ENCODE measurements at regions not wholly inside any gene's neighbourhood (a gene's known extent, or its start where the extent isn't known, plus 50 kb on each side); places are given as distances from the start of the nearest gene placed in this dataset.

GRCh38 chr4:3863841-3864741 lies 97.9 kb downstream of the ADRA2C start:
- intact Hi-C loops (cut with DNase I), result no loop called here
- DNase-seq (ENCODE audit: low spot score), result no peak

- DNase-seq (ENCODE audit: low spot score), result peak; percentile 60
- intact Hi-C loops (cut with DNase I), result no loop called here
Measured at GRCh38 chr4:3864742-3865721, 98.8 kb downstream of the ADRA2C start.

- peak; percentile 59 for DNase-seq (ENCODE audit: low spot score)
- intact Hi-C loops (cut with DNase I), result no loop called here
Measured at GRCh38 chr4:3865986-3866812, 100.0 kb downstream of the ADRA2C start.

- intact Hi-C loops (cut with DNase I), result no loop called here
- DNase-seq (ENCODE audit: low spot score), result peak; percentile 10
Measured at GRCh38 chr4:3866813-3867129, 100.6 kb downstream of the ADRA2C start.

- DNase-seq (ENCODE audit: low spot score), result peak; percentile 76
- intact Hi-C loops (cut with DNase I), result no loop called here
Measured at GRCh38 chr4:3867403-3868100, 101.4 kb downstream of the ADRA2C start.

- intact Hi-C loops (cut with DNase I), result no loop called here
- peak; percentile 66 for DNase-seq (ENCODE audit: low spot score)
Measured at GRCh38 chr4:3868211-3869173, 102.3 kb downstream of the ADRA2C start.

GRCh38 chr4:3869174-3869572 lies 103.0 kb downstream of the ADRA2C start:
- peak; percentile 12 for DNase-seq (ENCODE audit: low spot score)
- intact Hi-C loops (cut with DNase I), result no loop called here

- intact Hi-C loops (cut with DNase I), result no loop called here
- peak; percentile 38 for DNase-seq (ENCODE audit: low spot score)
Measured at GRCh38 chr4:3869661-3870566, 103.7 kb downstream of the ADRA2C start.

GRCh38 chr4:3870567-3870962 lies 104.4 kb downstream of the ADRA2C start:
- intact Hi-C loops (cut with DNase I), result no loop called here
- no peak for DNase-seq (ENCODE audit: low spot score)

GRCh38 chr4:3871181-3871852 lies 105.1 kb downstream of the ADRA2C start:
- no peak for DNase-seq (ENCODE audit: low spot score)
- intact Hi-C loops (cut with DNase I), result no loop called here

- intact Hi-C loops (cut with DNase I), result no loop called here
- no peak for DNase-seq (ENCODE audit: low spot score)
Measured at GRCh38 chr4:3871881-3872833, 106.0 kb downstream of the ADRA2C start.

- DNase-seq (ENCODE audit: low spot score), result no peak
- intact Hi-C loops (cut with DNase I), result no loop called here
Measured at GRCh38 chr4:3872834-3873313, 106.7 kb downstream of the ADRA2C start.

GRCh38 chr4:3873408-3874027 lies 107.3 kb downstream of the ADRA2C start:
- intact Hi-C loops (cut with DNase I), result no loop called here
- DNase-seq (ENCODE audit: low spot score), result peak; percentile 38

GRCh38 chr4:3874028-3874415 lies 107.8 kb downstream of the ADRA2C start:
- intact Hi-C loops (cut with DNase I), result no loop called here
- no peak for DNase-seq (ENCODE audit: low spot score)
